GM19328 (cell line): ENCODE measurements at regions not wholly inside any gene's neighbourhood (a gene's known extent, or its start where the extent isn't known, plus 50 kb on each side); places are given as distances from the start of the nearest gene placed in this dataset.

Experiments
- ATAC-seq: cut with Tn5 transposase; IDR thresholded peaks from one replicate; pipeline ENCODE4 v1.9.1; 2021; ENCODE audit warnings: mild to moderate bottlenecking, moderate library complexity; ENCODE audit not compliant: unreplicated experiment

- ATAC-seq: no peak
Observed at GRCh38 chr9:73643379-73644013, 491.8 kb downstream of the ANXA1 start.

GRCh38 chr9:73647560-73647959 lies 495.9 kb downstream of the ANXA1 start:
- ATAC-seq: no peak

- no peak for ATAC-seq
Observed at GRCh38 chr9:73649552-73649951, 497.9 kb downstream of the ANXA1 start.

- ATAC-seq: no peak
Observed at GRCh38 chr9:73655363-73655762, 503.7 kb downstream of the ANXA1 start.

- ATAC-seq: no peak
Observed at GRCh38 chr9:73655831-73656230, 504.2 kb downstream of the ANXA1 start.

GRCh38 chr9:73665253-73665652 lies 513.6 kb downstream of the ANXA1 start:
- ATAC-seq: no peak

GRCh38 chr9:73667749-73668148 lies 516.1 kb downstream of the ANXA1 start:
- no peak for ATAC-seq

- ATAC-seq: no peak
Observed at GRCh38 chr9:73680831-73681230, 529.2 kb downstream of the ANXA1 start.

- ATAC-seq: no peak
Observed at GRCh38 chr9:73682789-73683188, 531.1 kb downstream of the ANXA1 start.

- no peak for ATAC-seq
Observed at GRCh38 chr9:73683862-73684591, 532.4 kb downstream of the ANXA1 start.

GRCh38 chr9:73684601-73685000 lies 532.9 kb downstream of the ANXA1 start:
- no peak for ATAC-seq

- no peak for ATAC-seq
Observed at GRCh38 chr9:73685786-73686185, 534.1 kb downstream of the ANXA1 start.

- ATAC-seq: no peak
Observed at GRCh38 chr9:73689051-73689870, 537.6 kb downstream of the ANXA1 start.

GRCh38 chr9:73701415-73702057 lies 549.9 kb downstream of the ANXA1 start:
- ATAC-seq: no peak

GRCh38 chr9:73714294-73714693 lies 562.6 kb downstream of the ANXA1 start:
- ATAC-seq: no peak

GRCh38 chr9:73715591-73715990 lies 563.9 kb downstream of the ANXA1 start:
- no peak for ATAC-seq

- no peak for ATAC-seq
Observed at GRCh38 chr9:73719660-73720059, 568.0 kb downstream of the ANXA1 start.

GRCh38 chr9:73720601-73721000 lies 568.9 kb downstream of the ANXA1 start:
- ATAC-seq: no peak

GRCh38 chr9:73736270-73736669 lies 584.6 kb downstream of the ANXA1 start:
- no peak for ATAC-seq

- no peak for ATAC-seq
Observed at GRCh38 chr9:73738741-73739530, 587.3 kb downstream of the ANXA1 start.

GRCh38 chr9:73741316-73741715 lies 589.7 kb downstream of the ANXA1 start:
- ATAC-seq: no peak
